ENCODE measurements at regions not wholly inside any gene's neighbourhood (a gene's known extent, or its start where the extent isn't known, plus 50 kb on each side); places are given as distances from the start of the nearest gene placed in this dataset.
A peak's percentile ranks its signal among the peaks of the same experiment; 100 is the strongest.

DNA sequence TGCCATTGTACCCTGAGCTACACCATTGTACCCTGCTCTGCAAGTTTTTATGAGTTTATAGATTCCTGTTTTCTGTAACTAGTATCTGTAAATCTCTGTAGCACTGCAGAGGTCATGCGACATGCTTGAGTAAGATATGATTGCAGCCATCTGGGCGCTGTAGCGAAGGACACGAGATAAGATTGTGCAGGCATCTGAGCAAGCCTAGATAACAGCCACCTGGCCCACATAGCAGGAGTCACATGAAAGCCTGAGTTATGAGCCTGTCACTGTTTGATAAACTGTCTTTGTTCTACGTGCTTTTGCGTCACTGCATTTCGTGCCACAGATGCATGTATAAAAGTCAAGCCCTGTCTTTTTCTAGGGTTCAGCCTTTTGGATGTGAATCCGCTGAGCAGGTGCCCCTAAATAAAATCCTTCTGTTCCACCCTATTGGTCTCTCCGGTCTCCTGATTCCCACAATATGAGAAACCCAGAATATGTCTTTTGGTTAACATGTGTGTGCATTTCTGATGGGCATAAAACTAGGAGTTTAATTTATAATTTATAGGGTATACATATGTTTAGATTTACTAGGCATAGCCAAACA lies 327.6 kb upstream of the MAOA start:
- H3K27me3 Mint-ChIP-seq, result no peaks in the 10 kb centered on the region
- ATAC-seq (no peak), DNase-seq (no peak)
- CTCF ChIA-PET, result no interaction called here
- H3K9me3 Mint-ChIP-seq (ENCODE audit: low read depth), result no peaks in the 10 kb centered on the region
- H3K4me3 Mint-ChIP-seq, result no peak overlapping the region
- H3K4me1 Mint-ChIP-seq, result no peaks in the 10 kb centered on the region
- H3K36me3 Mint-ChIP-seq, result no peaks in the 10 kb centered on the region
- no peak overlapping the region for H3K27ac Mint-ChIP-seq

DNA sequence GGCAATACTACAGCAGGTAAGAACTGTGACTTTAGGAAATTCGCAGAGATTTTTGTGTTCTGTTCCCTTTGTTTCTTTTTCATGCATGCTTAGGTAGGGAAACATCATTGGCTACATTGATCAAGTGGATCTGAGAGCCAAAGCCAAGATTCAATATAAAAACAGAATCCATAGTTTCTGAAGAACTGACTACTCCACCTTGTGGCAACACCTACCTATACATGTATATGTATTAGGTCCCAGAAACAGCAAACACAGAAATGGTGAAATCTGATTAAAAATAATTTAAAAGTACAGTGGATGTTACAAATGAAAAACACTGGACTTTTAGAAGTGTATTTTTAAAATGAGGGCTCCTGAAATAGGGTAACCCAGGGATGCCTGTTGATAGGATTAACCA lies 322.6 kb upstream of the MAOA start:
- ATAC-seq (no peak), DNase-seq (no peak)
- no peaks in the 10 kb centered on the region for H3K27me3 Mint-ChIP-seq
- H3K4me3 Mint-ChIP-seq, result no peak overlapping the region
- H3K36me3 Mint-ChIP-seq, result no peaks in the 10 kb centered on the region
- H3K4me1 Mint-ChIP-seq, result no peaks in the 10 kb centered on the region
- H3K27ac Mint-ChIP-seq, result no peak overlapping the region
- H3K9me3 Mint-ChIP-seq (ENCODE audit: low read depth), result no peaks in the 10 kb centered on the region
- CTCF ChIA-PET, result no interaction called here

DNA sequence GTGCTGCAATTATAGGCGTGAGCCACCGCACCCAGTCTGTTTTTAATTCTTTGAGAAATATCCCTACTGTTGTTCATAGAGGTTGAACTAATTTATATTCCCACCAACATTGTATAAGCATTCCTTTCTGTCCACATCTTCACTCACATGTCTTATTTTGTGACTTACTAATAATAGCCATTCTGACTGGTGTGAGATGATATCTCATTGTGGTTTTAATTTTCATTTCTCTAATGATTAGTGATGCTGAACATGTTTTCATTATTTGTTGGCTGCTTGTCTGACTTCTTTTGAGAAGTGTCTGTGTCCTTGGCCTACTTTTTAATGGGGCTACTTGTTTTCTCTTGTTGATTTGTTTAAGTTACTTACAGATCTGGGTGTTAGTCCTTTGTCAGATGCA lies 310.9 kb upstream of the MAOA start:
- H3K36me3 Mint-ChIP-seq, result no peaks in the 10 kb centered on the region
- DNase-seq (no peak), ATAC-seq (no peak)
- no peak overlapping the region for H3K4me3 Mint-ChIP-seq
- CTCF ChIA-PET, result interaction anchor here (0.6 kb wide), 1 partner anchor 308 kb away, joined by 4 read pairs; no protein-coding TSS in a partner anchor
- H3K9me3 Mint-ChIP-seq (ENCODE audit: low read depth), result no peaks in the 10 kb centered on the region
- no peak overlapping the region for H3K27ac Mint-ChIP-seq
- H3K27me3 Mint-ChIP-seq, result no peaks in the 10 kb centered on the region
- H3K4me1 Mint-ChIP-seq, result peaks cover 4% of the 10 kb centered on the region

DNA sequence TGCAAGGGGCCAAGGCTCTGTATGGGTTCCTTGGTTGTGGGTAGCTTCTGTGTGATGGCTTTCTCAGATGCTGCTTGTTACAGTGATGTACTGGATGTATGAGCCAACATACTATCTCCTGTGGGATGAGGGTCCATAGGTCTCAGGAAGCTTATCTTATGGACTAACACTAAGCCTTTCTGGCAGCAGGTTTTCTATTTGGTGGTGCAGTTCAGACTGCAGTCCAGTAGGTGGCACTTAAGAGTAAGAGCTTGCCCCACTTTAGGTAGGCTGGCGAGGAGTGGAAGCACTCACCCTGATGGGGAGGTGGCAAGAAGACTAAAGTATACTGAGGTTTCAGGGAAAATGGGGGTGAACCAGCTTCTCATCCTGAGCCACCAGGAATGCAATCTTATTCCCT lies 306.7 kb upstream of the MAOA start:
- no peak overlapping the region for H3K27ac Mint-ChIP-seq
- DNase-seq, result peak; percentile 41
- no peak for ATAC-seq
- H3K4me3 Mint-ChIP-seq, result no peak overlapping the region
- H3K36me3 Mint-ChIP-seq, result no peaks in the 10 kb centered on the region
- H3K4me1 Mint-ChIP-seq, result peaks cover 4% of the 10 kb centered on the region
- H3K27me3 Mint-ChIP-seq, result no peaks in the 10 kb centered on the region
- H3K9me3 Mint-ChIP-seq (ENCODE audit: low read depth), result no peaks in the 10 kb centered on the region
- CTCF ChIA-PET, result interaction anchor here (0.6 to 1.2 kb wide), 4 partner anchors 18 to 210 kb away, joined by 3 to 5 read pairs (median 4); no protein-coding TSS in a partner anchor

DNA sequence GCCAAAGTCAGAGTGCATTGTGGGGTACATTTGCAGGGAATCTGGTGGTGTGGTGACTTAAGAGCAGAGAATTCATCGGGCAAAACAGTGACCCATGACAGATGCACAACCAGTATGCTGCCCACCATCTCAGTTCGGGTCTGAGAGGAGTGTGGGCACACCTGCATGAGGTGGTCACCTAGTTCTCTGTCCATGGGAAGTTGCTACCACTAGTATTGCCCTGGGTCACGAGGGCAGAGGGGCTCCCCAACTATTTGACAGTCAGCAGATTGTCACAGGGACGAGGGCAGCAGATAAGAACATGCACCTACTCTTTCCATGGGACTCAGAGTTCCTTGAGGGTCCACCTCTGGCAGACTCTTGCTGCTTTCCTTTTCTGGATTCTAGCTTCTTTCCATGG lies 305.2 kb upstream of the MAOA start:
- Mint-ChIP-seq H3K27me3 (no peaks in the 10 kb centered on the region), H3K27ac (no peak overlapping the region), H3K9me3 (ENCODE audit: low read depth) (no peaks in the 10 kb centered on the region), H3K36me3 (no peaks in the 10 kb centered on the region), H3K4me1 (no peaks in the 10 kb centered on the region), H3K4me3 (no peak overlapping the region)
- CTCF ChIA-PET, result no interaction called here
- DNase-seq (no peak), ATAC-seq (no peak)

DNA sequence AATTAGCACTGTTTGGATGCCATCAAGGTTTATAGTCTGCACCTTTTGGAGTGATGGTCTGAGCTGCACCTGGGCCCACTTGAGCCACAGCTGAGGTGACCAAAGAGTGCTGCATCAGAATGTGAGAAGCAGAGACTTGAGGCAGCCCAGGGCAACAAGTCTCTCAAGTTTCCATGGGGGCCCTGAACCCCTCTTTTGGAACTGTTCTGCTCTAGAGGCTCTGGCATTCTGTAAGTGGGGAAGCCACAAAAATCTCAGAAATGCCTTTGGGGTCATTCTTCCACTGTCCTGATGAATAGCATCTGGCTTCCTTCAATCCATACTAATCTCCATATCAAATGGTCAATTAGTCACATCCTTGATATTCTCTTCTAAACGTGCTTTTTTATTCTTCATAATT lies 298.4 kb upstream of the MAOA start:
- CTCF ChIA-PET, result no interaction called here
- no peak overlapping the region for H3K4me3 Mint-ChIP-seq
- H3K9me3 Mint-ChIP-seq (ENCODE audit: low read depth), result no peaks in the 10 kb centered on the region
- H3K27ac Mint-ChIP-seq, result no peak overlapping the region
- ATAC-seq, result no peak
- DNase-seq, result no peak
- H3K36me3 Mint-ChIP-seq, result no peaks in the 10 kb centered on the region
- no peaks in the 10 kb centered on the region for H3K4me1 Mint-ChIP-seq
- no peaks in the 10 kb centered on the region for H3K27me3 Mint-ChIP-seq

DNA sequence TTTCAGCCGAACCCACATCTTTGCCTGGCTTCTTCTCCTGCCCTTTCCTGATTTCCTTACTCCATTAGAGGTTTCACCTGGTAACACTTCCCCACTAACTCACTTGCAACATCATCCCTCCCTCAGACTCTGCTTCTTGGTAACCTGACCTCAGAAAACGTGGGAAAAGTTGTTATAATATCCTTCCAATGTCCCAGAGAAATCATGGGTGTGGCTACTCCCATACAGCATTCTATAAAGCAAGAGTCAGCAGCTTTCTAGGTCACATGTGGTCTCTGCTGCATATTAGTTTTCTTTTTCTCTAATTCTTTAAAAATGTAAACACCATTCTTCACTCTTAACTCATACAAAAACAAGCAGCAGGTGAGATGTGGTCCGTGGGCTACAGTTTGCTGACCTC lies 283.1 kb upstream of the MAOA start:
- DNase-seq (no peak), ATAC-seq (no peak)
- peaks cover 3% of the 10 kb centered on the region for H3K9me3 Mint-ChIP-seq (ENCODE audit: low read depth)
- CTCF ChIA-PET, result no interaction called here
- no peaks in the 10 kb centered on the region for H3K27me3 Mint-ChIP-seq
- H3K36me3 Mint-ChIP-seq, result peaks cover 1% of the 10 kb centered on the region
- no peaks in the 10 kb centered on the region for H3K4me1 Mint-ChIP-seq
- no peak overlapping the region for H3K4me3 Mint-ChIP-seq
- no peak overlapping the region for H3K27ac Mint-ChIP-seq

DNA sequence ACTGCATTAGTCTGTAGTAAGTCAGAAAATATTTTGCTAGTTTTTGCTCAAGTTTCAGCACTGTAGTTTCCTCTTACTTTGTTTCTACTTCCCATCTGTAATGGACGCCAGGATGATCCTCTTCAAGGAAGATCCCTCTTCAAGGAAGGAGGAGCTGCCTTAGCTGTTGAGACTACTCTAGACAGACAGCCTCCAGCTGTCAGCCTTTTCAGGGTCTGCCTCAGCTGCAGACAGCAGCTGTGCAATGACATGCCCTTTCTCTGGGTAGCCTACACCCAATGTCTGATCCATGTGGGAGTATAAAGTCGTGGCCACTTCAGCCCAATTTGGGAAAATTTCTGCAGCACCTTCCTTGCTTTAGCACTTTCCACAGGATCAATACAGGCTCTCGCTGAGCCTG lies 281.0 kb upstream of the MAOA start:
- Mint-ChIP-seq H3K9me3 (ENCODE audit: low read depth) (peaks cover 3% of the 10 kb centered on the region), H3K36me3 (peaks cover 1% of the 10 kb centered on the region), H3K4me3 (no peak overlapping the region), H3K27ac (no peak overlapping the region), H3K4me1 (no peaks in the 10 kb centered on the region), H3K27me3 (no peaks in the 10 kb centered on the region)
- DNase-seq, result no peak
- CTCF ChIA-PET, result no interaction called here
- no peak for ATAC-seq

DNA sequence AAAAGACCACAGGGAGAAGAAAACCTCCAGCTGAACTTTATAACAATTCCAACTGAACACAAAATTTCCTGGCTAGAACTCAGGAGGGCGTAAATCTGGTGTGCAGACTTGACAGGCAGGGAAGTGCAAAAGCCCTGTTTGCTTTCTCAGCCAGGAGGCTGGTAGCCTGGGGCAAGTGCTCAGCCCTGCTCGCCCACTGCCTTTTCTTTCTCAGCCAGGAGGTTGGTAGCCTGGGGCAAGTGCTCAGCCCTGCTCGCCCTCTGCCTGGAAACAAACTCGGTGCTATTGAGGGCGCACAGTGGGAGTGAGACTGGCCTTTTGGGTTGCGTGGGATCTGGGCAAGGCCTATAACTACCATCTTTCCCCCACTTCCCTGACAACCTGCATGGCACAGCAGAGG lies 275.4 kb upstream of the MAOA start:
- DNase-seq (no peak), ATAC-seq (no peak)
- H3K9me3 Mint-ChIP-seq (ENCODE audit: low read depth), result no peaks in the 10 kb centered on the region
- no peaks in the 10 kb centered on the region for H3K36me3 Mint-ChIP-seq
- no peak overlapping the region for H3K27ac Mint-ChIP-seq
- H3K4me1 Mint-ChIP-seq, result no peaks in the 10 kb centered on the region
- H3K27me3 Mint-ChIP-seq, result no peaks in the 10 kb centered on the region
- CTCF ChIA-PET, result no interaction called here
- no peak overlapping the region for H3K4me3 Mint-ChIP-seq

DNA sequence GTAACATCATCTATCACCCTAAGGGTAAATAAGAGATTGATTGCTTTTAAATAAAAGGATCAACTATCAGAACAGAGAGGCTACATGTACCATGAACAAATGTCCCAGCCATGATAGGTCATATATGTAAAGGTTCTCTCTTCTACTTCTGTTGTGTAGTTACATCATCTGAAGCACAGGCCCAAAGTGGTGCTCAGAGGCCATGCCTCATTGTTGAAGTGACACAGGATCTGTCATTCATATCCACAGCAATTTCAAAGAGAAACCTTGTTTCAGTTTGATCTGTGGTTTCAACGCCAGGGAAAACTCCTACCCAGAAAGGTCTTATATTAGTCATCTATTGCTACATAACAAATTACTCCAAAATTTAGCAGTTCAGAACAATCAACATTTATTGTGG lies 269.2 kb upstream of the MAOA start:
- CTCF ChIA-PET, result no interaction called here
- no peaks in the 10 kb centered on the region for H3K4me1 Mint-ChIP-seq
- no peak overlapping the region for H3K4me3 Mint-ChIP-seq
- H3K27ac Mint-ChIP-seq, result no peak overlapping the region
- ATAC-seq, result no peak
- no peak for DNase-seq
- no peaks in the 10 kb centered on the region for H3K27me3 Mint-ChIP-seq
- no peaks in the 10 kb centered on the region for H3K9me3 Mint-ChIP-seq (ENCODE audit: low read depth)
- H3K36me3 Mint-ChIP-seq, result no peaks in the 10 kb centered on the region

DNA sequence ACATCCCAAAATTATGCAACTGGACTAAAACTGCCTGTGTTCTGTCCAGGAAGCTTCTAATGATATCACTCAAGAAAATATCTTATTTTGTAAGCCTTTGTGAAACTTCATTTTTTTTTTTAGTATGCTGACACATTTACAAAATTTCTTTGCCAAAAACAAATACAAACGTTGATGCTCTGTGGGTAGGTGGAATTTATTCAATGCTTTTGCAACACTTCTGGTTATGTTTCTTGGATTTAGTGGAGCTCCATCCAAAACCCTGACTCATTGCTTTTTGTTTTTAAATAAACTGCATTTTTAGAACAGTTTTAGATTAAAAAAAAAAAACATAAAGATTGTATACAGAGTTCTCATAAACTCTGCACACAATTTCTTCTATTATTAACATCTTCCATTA lies 250.9 kb upstream of the MAOA start:
- H3K4me1 Mint-ChIP-seq, result no peaks in the 10 kb centered on the region
- no peaks in the 10 kb centered on the region for H3K27me3 Mint-ChIP-seq
- DNase-seq (no peak), ATAC-seq (no peak)
- no peak overlapping the region for H3K4me3 Mint-ChIP-seq
- H3K27ac Mint-ChIP-seq, result no peak overlapping the region
- CTCF ChIA-PET, result no interaction called here
- H3K36me3 Mint-ChIP-seq, result no peaks in the 10 kb centered on the region
- H3K9me3 Mint-ChIP-seq (ENCODE audit: low read depth), result no peaks in the 10 kb centered on the region

DNA sequence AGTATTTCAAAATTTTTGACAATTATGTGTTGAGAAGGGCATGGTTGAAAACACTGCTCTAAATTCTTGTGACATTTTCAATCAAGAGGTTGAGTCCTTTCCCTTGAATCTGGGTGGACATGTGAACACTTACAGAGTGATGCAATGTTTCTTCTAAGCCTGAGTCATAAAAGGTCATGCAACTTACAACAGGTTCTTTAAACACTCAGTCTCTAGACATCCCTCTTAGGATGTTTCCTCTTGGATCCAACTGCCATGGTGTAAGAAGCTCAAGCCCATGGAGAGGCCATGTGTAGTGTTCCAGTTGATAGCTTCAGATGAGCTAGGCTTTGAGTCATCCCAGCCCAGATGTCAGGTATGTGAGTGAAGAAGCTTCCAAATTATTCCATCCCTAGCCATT lies 232.2 kb upstream of the MAOA start:
- ATAC-seq (no peak), DNase-seq (no peak)
- Mint-ChIP-seq H3K9me3 (ENCODE audit: low read depth) (no peaks in the 10 kb centered on the region), H3K27me3 (no peaks in the 10 kb centered on the region), H3K4me3 (no peak overlapping the region), H3K4me1 (no peaks in the 10 kb centered on the region), H3K36me3 (no peaks in the 10 kb centered on the region), H3K27ac (no peak overlapping the region)
- CTCF ChIA-PET, result no interaction called here

DNA sequence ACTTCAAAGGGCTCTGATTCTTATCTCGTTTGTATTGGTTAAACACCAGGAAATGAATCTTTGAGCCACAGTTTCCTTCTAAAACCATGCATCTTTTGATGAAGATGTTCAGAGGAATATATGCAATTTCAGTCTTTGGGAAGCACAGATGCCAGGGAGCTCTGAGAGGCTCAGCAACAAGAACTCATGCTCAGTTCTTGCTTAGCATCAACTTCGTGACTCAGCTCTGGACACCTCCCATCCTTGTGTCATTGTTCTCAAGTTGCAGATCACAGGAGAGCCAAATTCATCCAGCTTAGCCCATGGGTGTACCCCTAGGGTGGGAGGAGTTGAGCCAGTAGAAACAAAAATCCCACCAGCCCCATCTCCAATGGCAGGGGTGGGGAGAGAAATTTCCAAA lies 219.6 kb upstream of the MAOA start:
- ATAC-seq (no peak), DNase-seq (no peak)
- Mint-ChIP-seq H3K4me1 (peaks cover 3% of the 10 kb centered on the region), H3K27ac (no peak overlapping the region), H3K27me3 (no peaks in the 10 kb centered on the region), H3K36me3 (no peaks in the 10 kb centered on the region), H3K9me3 (ENCODE audit: low read depth) (no peaks in the 10 kb centered on the region), H3K4me3 (no peak overlapping the region)
- CTCF ChIA-PET, result no interaction called here

DNA sequence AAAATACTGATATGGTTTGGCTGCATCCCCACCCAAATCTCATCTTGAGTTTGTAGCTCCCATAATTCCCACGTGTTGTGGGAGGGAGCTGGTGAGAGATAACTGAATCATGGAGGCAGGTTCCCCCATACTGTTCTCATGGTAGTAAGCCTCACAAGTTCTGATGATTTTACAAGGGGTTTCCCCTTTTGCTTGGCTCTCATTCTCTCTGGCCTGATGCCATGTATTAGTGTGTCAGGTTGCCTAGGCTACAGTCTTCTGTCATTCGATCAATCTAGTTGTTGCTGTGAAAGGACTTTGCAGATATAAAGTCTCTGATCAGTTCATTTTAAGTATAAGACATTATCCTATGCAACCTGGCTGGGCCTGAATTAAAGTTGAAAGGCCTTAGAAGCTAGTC lies 209.3 kb upstream of the MAOA start:
- Mint-ChIP-seq H3K9me3 (ENCODE audit: low read depth) (peaks cover 9% of the 10 kb centered on the region), H3K27ac (no peak overlapping the region), H3K4me3 (no peak overlapping the region), H3K27me3 (no peaks in the 10 kb centered on the region), H3K4me1 (no peaks in the 10 kb centered on the region), H3K36me3 (peaks cover 3% of the 10 kb centered on the region)
- no peak for DNase-seq
- CTCF ChIA-PET, result no interaction called here
- no peak for ATAC-seq

DNA sequence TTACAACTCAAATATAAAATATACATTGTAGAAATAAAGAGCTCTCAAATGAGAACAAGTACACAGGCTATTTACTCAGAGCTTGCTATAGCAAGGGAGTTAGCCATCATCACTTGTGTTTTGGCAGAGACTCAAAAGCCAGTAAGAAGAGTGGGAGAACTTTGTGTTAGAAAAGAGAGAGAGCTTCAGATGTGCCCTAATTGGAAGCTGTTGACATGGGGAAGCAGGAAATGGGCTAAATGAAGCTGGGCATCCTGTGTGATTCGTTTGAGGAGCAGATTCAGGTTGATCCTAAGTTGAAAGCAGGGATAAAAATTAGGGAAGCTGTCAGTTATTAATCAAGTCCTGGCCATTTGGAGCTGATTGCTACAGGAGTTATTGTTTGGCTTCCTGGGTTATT lies 207.4 kb upstream of the MAOA start:
- Mint-ChIP-seq H3K27ac (no peak overlapping the region), H3K4me1 (no peaks in the 10 kb centered on the region), H3K9me3 (ENCODE audit: low read depth) (peaks cover 16% of the 10 kb centered on the region), H3K4me3 (no peak overlapping the region), H3K27me3 (no peaks in the 10 kb centered on the region), H3K36me3 (peaks cover 5% of the 10 kb centered on the region)
- ATAC-seq (no peak), DNase-seq (no peak)
- CTCF ChIA-PET, result no interaction called here
